Transverse colon (tissue), 4 donors: ENCODE measurements at regions not wholly inside any gene's neighbourhood (a gene's known extent, or its start where the extent isn't known, plus 50 kb on each side); places are given as distances from the start of the nearest gene placed in this dataset.

ENCODE experiments used
- CTCF ChIP-seq, 5 experiments: fragments of 200-600 bp in 3 of 5; fragments of 450-650 bp in 2 of 5; sonication (generic) in 3 of 5; IDR thresholded peaks; 1 replicate in 2 of 5; 2 replicates in 3 of 5; pipeline ENCODE4 v1.5.1; 2016 to 2017; ENCODE audit warnings: antibody characterized with exemption in 5 of 5, inconsistent platforms in 3 of 5, mild to moderate bottlenecking in 2 of 5, moderate library complexity in 1 of 5
- EP300 ChIP-seq: sonication (generic); formaldehyde crosslinking; IDR thresholded peaks from one replicate; pipeline ENCODE4 v1.6.1; 2017; ENCODE audit warnings: antibody characterized with exemption, low read depth
- POLR2AphosphoS5 ChIP-seq, 3 donors: sonication (generic); formaldehyde crosslinking; IDR thresholded peaks; one replicate each; pipeline ENCODE4 v1.6.1; 2016; ENCODE audit warnings: antibody characterized with exemption in 3 of 3

- no peak for TF ChIP-seq CTCF (IDR thresholded peaks at IDR 0.05)
- TF ChIP-seq EP300 = no peak
- no peak for TF ChIP-seq POLR2AphosphoS5 (IDR thresholded peaks at IDR 0.05)
Observed at GRCh38 chr10:35696392-35697287, 54.5 kb upstream of the FZD8 start.
